Glomerular visceral epithelial cell (primary cell): ENCODE measurements at regions not wholly inside any gene's neighbourhood (a gene's known extent, or its start where the extent isn't known, plus 50 kb on each side); places are given as distances from the start of the nearest gene placed in this dataset.

Experiments
- DNase-seq: peaks from one replicate; pipeline ENCODE4 v3.0.0-alpha.2; 2016; ENCODE audit errors: extremely low spot score

GRCh38 chr2:7971841-7972240 lies 710.0 kb upstream of the ID2 start:
- no peak for DNase-seq

DNA sequence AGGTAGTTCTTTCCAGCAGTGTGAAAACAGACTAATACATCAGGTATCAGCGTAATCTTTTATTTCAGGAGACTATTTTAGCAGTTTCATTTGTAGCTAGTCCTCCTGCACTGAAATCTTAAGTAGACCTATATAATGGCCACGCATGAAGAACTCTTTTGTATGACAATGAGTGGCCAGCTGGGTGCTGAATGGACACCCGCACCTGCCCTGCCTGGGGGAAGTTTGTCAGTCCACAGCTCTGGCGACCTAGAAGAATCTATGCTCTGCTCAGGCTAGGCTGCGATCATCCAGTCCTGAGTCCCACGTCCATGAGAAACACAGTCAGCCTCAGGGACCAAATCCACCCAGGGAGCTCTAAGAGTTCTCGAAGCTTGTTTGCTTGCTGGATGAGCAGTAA lies 709.2 kb upstream of the ID2 start:
- DNase-seq = no peak

DNA sequence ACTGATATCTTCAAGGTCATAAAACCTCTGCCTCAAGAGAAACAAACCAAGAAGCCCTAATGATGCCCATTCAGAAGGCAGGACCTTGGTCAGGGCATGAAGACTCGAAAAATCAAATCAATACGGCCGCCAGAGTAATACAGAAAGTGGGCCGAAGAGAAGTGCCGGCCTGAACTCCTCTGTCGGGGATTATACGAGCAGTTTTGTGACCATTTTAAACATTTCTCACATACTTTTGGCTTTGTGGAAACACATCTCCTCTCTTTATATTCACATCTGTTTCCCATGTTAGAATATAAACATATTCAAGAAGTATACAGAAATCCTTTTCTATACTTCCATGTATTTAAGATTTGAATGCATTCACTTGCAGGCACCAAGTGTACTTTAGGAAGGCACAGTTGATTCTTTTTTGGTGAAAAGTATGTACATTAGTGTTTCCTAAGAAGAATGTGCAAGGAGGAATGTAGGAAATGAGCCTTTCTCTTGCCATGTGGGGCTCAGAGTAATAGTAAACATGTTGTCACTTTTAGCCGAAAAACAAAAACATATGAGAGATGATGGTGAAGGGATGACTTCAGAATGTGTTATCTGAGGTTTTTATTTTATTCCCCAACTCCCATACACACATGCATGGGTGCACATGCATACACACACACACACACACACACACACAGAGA lies 707.9 kb upstream of the ID2 start:
- DNase-seq = no peak

DNA sequence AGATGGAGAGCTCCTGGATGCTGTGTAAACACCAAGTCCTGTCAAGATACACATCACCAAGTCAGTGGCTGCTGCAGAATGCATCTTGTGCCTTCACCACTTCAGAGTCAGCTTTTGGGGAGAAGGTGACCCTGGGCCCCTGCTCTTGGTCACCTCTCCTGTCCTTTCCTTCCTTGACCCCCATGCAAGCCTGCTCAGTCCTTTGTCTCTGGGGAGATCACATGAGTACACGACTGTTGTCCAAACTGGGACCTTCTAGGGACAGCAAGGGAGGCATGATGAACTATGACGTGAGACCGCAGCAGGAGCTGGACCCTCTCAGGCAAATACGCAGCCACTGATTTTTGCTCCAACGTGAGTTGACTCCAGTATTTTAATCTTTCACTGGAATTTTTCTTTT lies 706.9 kb upstream of the ID2 start:
- no peak for DNase-seq

DNA sequence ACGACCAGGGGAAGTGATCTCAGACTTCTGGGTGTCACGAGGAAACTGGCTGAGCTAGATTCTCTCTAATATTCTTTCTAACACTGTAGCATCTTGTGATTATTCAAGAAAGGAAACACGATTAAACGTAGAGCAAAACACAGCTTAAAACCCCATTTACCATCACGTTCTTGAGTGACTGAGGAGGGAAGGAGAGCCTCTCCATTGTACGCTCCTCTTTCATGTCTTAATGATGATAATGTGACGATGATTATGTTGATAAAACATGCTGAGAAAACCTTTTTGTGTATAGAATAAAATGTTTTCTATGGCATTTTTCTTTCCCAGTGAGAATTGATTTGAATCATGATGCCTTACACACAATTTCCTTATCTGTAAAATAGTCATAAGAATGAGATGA lies 705.6 kb upstream of the ID2 start:
- DNase-seq = no peak

DNA sequence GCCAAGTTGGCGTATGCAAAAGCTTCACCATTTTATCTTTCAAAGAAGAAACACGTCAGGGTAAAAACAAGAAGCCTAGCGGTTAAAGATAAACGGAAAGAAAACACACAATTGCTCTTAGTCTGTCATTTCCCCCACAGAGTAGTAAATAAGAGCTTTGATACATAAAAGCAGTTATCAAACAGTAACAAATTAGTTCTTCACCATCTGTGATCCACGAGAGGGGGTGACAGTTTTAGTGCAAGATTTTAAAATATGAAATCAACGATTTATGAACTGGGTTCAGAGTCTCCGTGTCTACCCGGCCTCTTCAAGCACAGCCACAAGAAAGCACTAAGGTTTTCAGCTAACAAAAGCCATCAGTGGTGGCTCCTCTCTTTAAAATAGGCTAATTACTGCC lies 703.9 kb upstream of the ID2 start:
- no peak for DNase-seq

DNA sequence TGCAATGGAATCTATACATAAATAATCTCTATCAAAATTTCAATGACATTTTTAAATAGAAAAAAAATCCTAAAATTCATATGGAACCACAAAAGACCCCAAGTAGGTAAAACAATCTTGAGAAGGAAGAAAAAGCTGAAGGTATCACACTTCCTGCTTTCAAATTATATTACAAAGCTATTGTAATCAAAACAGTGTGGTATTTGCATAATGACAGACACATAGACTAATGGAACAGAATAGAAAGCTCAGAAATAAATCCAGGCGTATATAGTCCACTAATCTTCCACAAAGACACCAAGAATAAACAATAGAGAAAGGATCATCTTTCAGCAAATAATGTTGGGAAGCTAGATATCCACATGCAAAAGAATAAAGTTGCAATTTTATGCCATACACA lies 699.8 kb upstream of the ID2 start:
- no peak for DNase-seq

- no peak for DNase-seq
Observed at GRCh38 chr2:7983451-7983850, 698.4 kb upstream of the ID2 start.

GRCh38 chr2:7983912-7984311 lies 697.9 kb upstream of the ID2 start:
- no peak for DNase-seq

GRCh38 chr2:7984693-7985353 lies 697.0 kb upstream of the ID2 start:
- DNase-seq = no peak

GRCh38 chr2:7986431-7986830 lies 695.4 kb upstream of the ID2 start:
- no peak for DNase-seq

GRCh38 chr2:7987992-7988391 lies 693.9 kb upstream of the ID2 start:
- DNase-seq = no peak

- no peak for DNase-seq
Observed at GRCh38 chr2:7988440-7988839, 693.4 kb upstream of the ID2 start.

DNA sequence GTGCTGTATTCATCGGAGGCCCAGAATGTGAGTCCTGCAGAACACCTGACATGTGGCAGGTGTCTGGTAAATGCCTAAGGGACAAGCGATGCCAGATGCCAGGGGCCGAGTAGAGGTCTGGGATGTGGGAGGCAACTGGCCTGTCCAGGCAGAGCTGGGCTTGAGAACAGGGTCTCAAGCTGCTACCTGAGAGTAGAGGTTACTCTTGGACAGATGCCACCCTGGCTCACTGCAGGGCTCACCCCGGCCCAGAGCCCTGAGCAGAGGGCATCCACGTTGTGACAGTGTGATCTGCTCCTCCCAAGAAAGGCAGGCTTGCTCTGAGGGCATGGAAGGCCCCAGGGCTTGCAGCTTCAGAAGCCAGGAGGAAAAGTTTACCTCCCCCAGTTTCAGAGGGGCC lies 692.0 kb upstream of the ID2 start:
- DNase-seq = no peak

DNA sequence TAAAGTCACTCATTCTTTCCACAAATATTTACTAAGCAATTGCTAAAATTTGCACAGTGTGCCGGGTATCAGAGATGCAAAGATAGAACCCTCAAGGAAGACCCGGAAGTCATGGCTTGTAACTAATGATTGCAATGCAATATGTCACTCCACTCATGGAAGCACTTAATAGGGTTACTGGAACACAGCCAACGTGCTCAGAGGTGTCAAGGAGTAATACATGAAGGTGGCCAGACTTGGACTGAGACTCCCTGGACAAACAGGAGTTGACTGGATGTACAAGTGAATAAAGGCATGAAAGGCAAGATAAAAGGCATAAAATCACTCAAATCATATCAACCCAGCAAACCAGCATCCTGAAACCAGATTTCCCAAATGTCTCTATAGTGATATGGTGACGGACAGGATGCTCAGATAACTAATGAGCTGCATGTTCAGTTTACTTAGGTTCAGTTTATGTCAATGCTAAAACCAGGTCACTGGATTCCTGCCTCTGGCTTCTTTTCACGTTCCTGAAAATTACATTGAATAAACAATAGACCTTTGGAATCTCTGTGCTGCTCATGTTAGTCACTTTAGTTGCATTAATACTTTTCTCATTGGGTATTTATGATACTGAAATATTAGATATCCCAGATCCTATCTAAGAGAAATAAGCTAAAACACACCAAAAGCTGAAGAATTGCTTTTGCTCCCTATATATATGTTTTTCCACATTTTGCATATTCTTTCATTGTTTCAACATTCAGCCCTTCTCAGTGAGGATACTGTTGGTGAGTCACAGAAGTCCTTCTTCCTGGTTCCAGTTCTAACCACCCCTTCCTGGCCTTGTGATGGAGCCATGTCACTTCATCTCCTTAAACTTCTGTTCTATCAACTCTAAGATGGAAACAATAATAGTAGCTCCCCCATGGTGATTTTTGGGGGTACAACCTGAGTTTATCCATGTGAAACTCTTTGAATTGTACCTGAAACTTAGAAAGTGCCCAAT lies 688.9 kb upstream of the ID2 start:
- no peak for DNase-seq

GRCh38 chr2:7994397-7994951 lies 687.4 kb upstream of the ID2 start:
- peak; percentile 1 for DNase-seq

GRCh38 chr2:7997279-7997678 lies 684.6 kb upstream of the ID2 start:
- DNase-seq = no peak

DNA sequence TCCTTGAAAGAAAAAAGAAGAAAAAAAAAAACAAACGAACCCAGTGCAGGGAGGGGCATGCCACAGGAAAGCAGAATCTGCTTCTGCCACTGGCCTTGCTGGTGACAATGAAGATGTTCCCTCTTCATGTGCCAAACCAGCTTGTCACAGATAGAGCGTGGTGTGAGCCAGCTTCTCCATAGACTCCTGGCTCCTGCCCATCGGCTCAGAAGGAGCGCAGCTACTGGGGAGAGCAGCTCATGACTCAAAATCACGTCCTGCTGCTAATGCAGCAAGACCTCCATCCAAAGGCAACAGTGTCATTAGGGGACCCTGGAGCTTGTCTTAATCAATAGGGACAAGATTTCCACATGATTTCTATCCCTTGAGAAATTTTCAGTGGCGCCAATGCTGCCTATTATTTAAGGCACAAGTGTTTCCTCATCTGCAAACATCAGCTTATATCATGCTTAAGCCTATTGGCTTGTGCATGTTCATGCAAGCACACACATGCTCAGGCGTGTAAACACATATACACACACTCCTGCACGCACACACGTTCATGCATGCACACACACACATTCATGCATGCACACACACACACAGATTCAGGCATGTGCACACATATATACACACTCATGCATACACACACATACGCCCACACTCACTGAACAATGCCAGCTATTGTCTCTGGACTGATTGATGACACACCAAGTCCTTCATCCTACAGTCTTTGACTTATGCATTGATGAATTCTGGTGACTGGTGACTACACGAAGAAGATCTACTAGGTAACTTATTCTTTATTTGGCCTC lies 682.0 kb upstream of the ID2 start:
- DNase-seq = no peak

DNA sequence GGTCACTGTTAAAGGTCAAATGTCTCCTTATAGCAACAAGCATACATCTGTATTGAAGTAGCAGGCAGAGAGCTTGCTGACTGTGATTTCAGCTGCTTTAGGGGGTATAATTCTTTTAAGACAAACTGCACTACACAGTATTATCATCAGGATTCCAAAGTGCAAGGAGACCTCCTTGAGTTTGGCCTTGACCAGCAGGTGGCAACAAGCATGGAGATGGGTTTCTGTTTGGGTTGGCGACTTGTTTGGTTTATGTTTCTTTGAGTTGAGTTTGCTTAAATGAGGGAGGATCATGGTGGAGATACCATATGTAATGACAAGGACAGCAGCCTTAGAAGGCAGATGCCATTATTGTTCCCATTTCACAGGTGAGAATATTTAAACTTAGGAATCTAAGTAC lies 681.0 kb upstream of the ID2 start:
- DNase-seq = no peak

GRCh38 chr2:8002765-8003393 lies 679.0 kb upstream of the ID2 start:
- no peak for DNase-seq

- no peak for DNase-seq
Observed at GRCh38 chr2:8003462-8004075, 678.3 kb upstream of the ID2 start.
